Activated naive CD8-positive, alpha-beta T cell treated with anti-CD3 and anti-CD28 coated beads, Interleukin-2, amount 10 ng/mL, durations not matched to agents 7 days and 5 days (primary cell): ENCODE measurements at regions not wholly inside any gene's neighbourhood (a gene's known extent, or its start where the extent isn't known, plus 50 kb on each side); places are given as distances from the start of the nearest gene placed in this dataset.
"Not testable (repeated sequence)": the region's sequence is repeated elsewhere in the genome, so short reads cannot be mapped to it uniquely, and the experiment has no call there.

Experiments used
- ATAC-seq: fragments of 150-1000 bp; cut with Tn5 transposase; one replicate; pipeline ENCODE4 v1.10.0; 2021; ENCODE audit warnings: low read depth, moderate library complexity
- POLR2A ChIA-PET: fragments of 350-600 bp; sonication (Branson Sonifier 250); formaldehyde crosslinking; loops from one replicate; lab custom pipeline; 2021; ENCODE audit warnings: antibody characterized with exemption; lab: Charles Lee
- DNase-seq: peaks from one replicate; pipeline ENCODE4 v3.0.0; 2021
- H3K27ac Mint-ChIP-seq: one replicate; pipeline ENCODE4 v1.8.0; 2022; ENCODE audit warnings: mild to moderate bottlenecking, mixed read lengths
- H3K27me3 Mint-ChIP-seq: one replicate; pipeline ENCODE4 v1.8.0; 2022; ENCODE audit warnings: mild to moderate bottlenecking, moderate library complexity, mixed read lengths
- H3K36me3 Mint-ChIP-seq: one replicate; pipeline ENCODE4 v1.8.0; 2021; ENCODE audit warnings: mild to moderate bottlenecking, mixed read lengths
- H3K4me1 Mint-ChIP-seq: one replicate; pipeline ENCODE4 v1.8.0; 2021; ENCODE audit warnings: mixed read lengths
- H3K4me3 Mint-ChIP-seq: one replicate; pipeline ENCODE4 v1.8.0; 2022; ENCODE audit warnings: mild to moderate bottlenecking, moderate library complexity, mixed read lengths
- H3K9me3 Mint-ChIP-seq: one replicate; pipeline ENCODE4 v1.8.0; 2021; ENCODE audit warnings: mixed read lengths

- ATAC-seq: no peak
- Mint-ChIP-seq H3K36me3 (no peaks in the 10 kb centered on the region), H3K4me3 (no peak overlapping the region), H3K4me1 (no peaks in the 10 kb centered on the region), H3K27ac (no peak overlapping the region), H3K27me3 (peaks cover 3% of the 10 kb centered on the region), H3K9me3 (no peaks in the 10 kb centered on the region)
- DNase-seq: no peak
- POLR2A ChIA-PET: no interaction called here
These were observed 415.1 kb upstream of the NECTIN3 start for GRCh38 chr3:110656394-110657025.

GRCh38 chr3:110664148-110664547 lies 407.5 kb upstream of the NECTIN3 start:
- POLR2A ChIA-PET: no interaction called here
- H3K9me3 Mint-ChIP-seq: peaks cover 3% of the 10 kb centered on the region
- H3K4me1 Mint-ChIP-seq: no peaks in the 10 kb centered on the region

GRCh38 chr3:110666495-110666894 lies 405.1 kb upstream of the NECTIN3 start:
- DNase-seq (no peak), ATAC-seq (no peak)
- Mint-ChIP-seq H3K9me3 (peaks cover 7% of the 10 kb centered on the region), H3K27me3 (peaks cover 2% of the 10 kb centered on the region), H3K4me3 (no peak overlapping the region), H3K4me1 (no peaks in the 10 kb centered on the region), H3K36me3 (no peaks in the 10 kb centered on the region), H3K27ac (no peak overlapping the region)
- POLR2A ChIA-PET: no interaction called here

More at GRCh38 chr3:110664148-110664547, 407.5 kb upstream of the NECTIN3 start:
- H3K36me3 Mint-ChIP-seq: no peaks in the 10 kb centered on the region
- DNase-seq: no peak
- H3K27me3 Mint-ChIP-seq: peaks cover 2% of the 10 kb centered on the region
- H3K27ac Mint-ChIP-seq: no peak overlapping the region
- no peak overlapping the region for H3K4me3 Mint-ChIP-seq
- no peak for ATAC-seq

GRCh38 chr3:110667216-110667615 lies 404.4 kb upstream of the NECTIN3 start:
- H3K27ac Mint-ChIP-seq: no peak overlapping the region
- no peak for DNase-seq
- H3K36me3 Mint-ChIP-seq: no peaks in the 10 kb centered on the region
- no peak overlapping the region for H3K4me3 Mint-ChIP-seq
- peaks cover 2% of the 10 kb centered on the region for H3K27me3 Mint-ChIP-seq
- no peaks in the 10 kb centered on the region for H3K4me1 Mint-ChIP-seq
- POLR2A ChIA-PET: no interaction called here
- no peak for ATAC-seq
- H3K9me3 Mint-ChIP-seq: peaks cover 7% of the 10 kb centered on the region

GRCh38 chr3:110670407-110670806 lies 401.2 kb upstream of the NECTIN3 start:
- DNase-seq (no peak), ATAC-seq (no peak)
- H3K4me1 Mint-ChIP-seq: no peaks in the 10 kb centered on the region
- no peak overlapping the region for H3K4me3 Mint-ChIP-seq
- no peak overlapping the region for H3K27ac Mint-ChIP-seq
- H3K27me3 Mint-ChIP-seq: peaks cover 2% of the 10 kb centered on the region
- H3K36me3 Mint-ChIP-seq: no peaks in the 10 kb centered on the region
- H3K9me3 Mint-ChIP-seq: peaks cover 4% of the 10 kb centered on the region
- POLR2A ChIA-PET: no interaction called here

- Mint-ChIP-seq H3K27ac (no peak overlapping the region), H3K4me3 (no peak overlapping the region), H3K27me3 (no peaks in the 10 kb centered on the region), H3K9me3 (no peaks in the 10 kb centered on the region), H3K4me1 (peaks cover 1% of the 10 kb centered on the region), H3K36me3 (no peaks in the 10 kb centered on the region)
- POLR2A ChIA-PET: no interaction called here
- ATAC-seq (no peak), DNase-seq (no peak)
These were observed 394.1 kb upstream of the NECTIN3 start for GRCh38 chr3:110677506-110677905.

GRCh38 chr3:110679285-110679684 lies 392.3 kb upstream of the NECTIN3 start:
- POLR2A ChIA-PET: no interaction called here
- ATAC-seq: no peak
- H3K36me3 Mint-ChIP-seq: no peaks in the 10 kb centered on the region
- peaks cover 2% of the 10 kb centered on the region for H3K4me1 Mint-ChIP-seq
- no peak overlapping the region for H3K27ac Mint-ChIP-seq
- H3K9me3 Mint-ChIP-seq: peaks cover 2% of the 10 kb centered on the region
- DNase-seq: no peak
- H3K4me3 Mint-ChIP-seq: no peak overlapping the region
- no peaks in the 10 kb centered on the region for H3K27me3 Mint-ChIP-seq

GRCh38 chr3:110680450-110680849 lies 391.2 kb upstream of the NECTIN3 start:
- no peaks in the 10 kb centered on the region for H3K27me3 Mint-ChIP-seq
- no peaks in the 10 kb centered on the region for H3K36me3 Mint-ChIP-seq
- no peak overlapping the region for H3K27ac Mint-ChIP-seq
- peaks cover 2% of the 10 kb centered on the region for H3K9me3 Mint-ChIP-seq
- H3K4me3 Mint-ChIP-seq: no peak overlapping the region
- POLR2A ChIA-PET: no interaction called here
- no peak for DNase-seq
- ATAC-seq: no peak
- peaks cover 2% of the 10 kb centered on the region for H3K4me1 Mint-ChIP-seq

- DNase-seq: no peak
- Mint-ChIP-seq H3K27me3 (no peaks in the 10 kb centered on the region), H3K36me3 (no peaks in the 10 kb centered on the region), H3K4me3 (no peak overlapping the region), H3K27ac (no peak overlapping the region), H3K9me3 (peaks cover 2% of the 10 kb centered on the region), H3K4me1 (peaks cover 2% of the 10 kb centered on the region)
- ATAC-seq: no peak
- POLR2A ChIA-PET: no interaction called here
These were observed 387.1 kb upstream of the NECTIN3 start for GRCh38 chr3:110684466-110684865.

- Mint-ChIP-seq H3K4me1 (peaks cover 2% of the 10 kb centered on the region), H3K4me3 (no peak overlapping the region), H3K36me3 (no peaks in the 10 kb centered on the region), H3K9me3 (peaks cover 2% of the 10 kb centered on the region), H3K27me3 (no peaks in the 10 kb centered on the region), H3K27ac (no peak overlapping the region)
- DNase-seq: no peak
- POLR2A ChIA-PET: no interaction called here
- no peak for ATAC-seq
These were observed 386.0 kb upstream of the NECTIN3 start for GRCh38 chr3:110685630-110686029.

- no peaks in the 10 kb centered on the region for H3K36me3 Mint-ChIP-seq
- H3K27me3 Mint-ChIP-seq: no peaks in the 10 kb centered on the region
- peaks cover 2% of the 10 kb centered on the region for H3K9me3 Mint-ChIP-seq
- DNase-seq (no peak), ATAC-seq (no peak)
- POLR2A ChIA-PET: no interaction called here
- H3K4me1 Mint-ChIP-seq: peaks cover 2% of the 10 kb centered on the region
- H3K4me3 Mint-ChIP-seq: no peak overlapping the region
- H3K27ac Mint-ChIP-seq: no peak overlapping the region
These were observed 384.9 kb upstream of the NECTIN3 start for GRCh38 chr3:110686701-110687100.

GRCh38 chr3:110687138-110687537 lies 384.5 kb upstream of the NECTIN3 start:
- Mint-ChIP-seq H3K4me3 (no peak overlapping the region), H3K27ac (no peak overlapping the region), H3K4me1 (peaks cover 2% of the 10 kb centered on the region), H3K27me3 (no peaks in the 10 kb centered on the region), H3K36me3 (no peaks in the 10 kb centered on the region), H3K9me3 (peaks cover 2% of the 10 kb centered on the region)
- POLR2A ChIA-PET: no interaction called here
- DNase-seq (no peak), ATAC-seq (no peak)

GRCh38 chr3:110697961-110698360 lies 373.7 kb upstream of the NECTIN3 start:
- Mint-ChIP-seq H3K9me3 (no peaks in the 10 kb centered on the region), H3K4me3 (no peak overlapping the region), H3K4me1 (no peaks in the 10 kb centered on the region), H3K36me3 (no peaks in the 10 kb centered on the region), H3K27me3 (peaks cover 2% of the 10 kb centered on the region), H3K27ac (no peak overlapping the region)
- POLR2A ChIA-PET: no interaction called here
- DNase-seq (no peak), ATAC-seq (no peak)

GRCh38 chr3:110704332-110704731 lies 367.3 kb upstream of the NECTIN3 start:
- H3K27ac Mint-ChIP-seq, POLR2A ChIA-PET, H3K9me3 Mint-ChIP-seq, DNase-seq, H3K4me3 Mint-ChIP-seq, H3K4me1 Mint-ChIP-seq, ATAC-seq, H3K36me3 Mint-ChIP-seq, H3K27me3 Mint-ChIP-seq: not testable (repeated sequence)

- no peak overlapping the region for H3K27ac Mint-ChIP-seq
- no peak overlapping the region for H3K4me3 Mint-ChIP-seq
- H3K9me3 Mint-ChIP-seq: peaks cover 1% of the 10 kb centered on the region
- DNase-seq: no peak
- no peaks in the 10 kb centered on the region for H3K27me3 Mint-ChIP-seq
- no peak for ATAC-seq
- POLR2A ChIA-PET: no interaction called here
- no peaks in the 10 kb centered on the region for H3K4me1 Mint-ChIP-seq
- no peaks in the 10 kb centered on the region for H3K36me3 Mint-ChIP-seq
These were observed 363.5 kb upstream of the NECTIN3 start for GRCh38 chr3:110708156-110708555.
